CD4-positive, alpha-beta T cell treated with Interleukin-15 for 1 hour (primary cell): ENCODE measurements at regions not wholly inside any gene's neighbourhood (a gene's known extent, or its start where the extent isn't known, plus 50 kb on each side); places are given as distances from the start of the nearest gene placed in this dataset.
"Not testable (repeated sequence)": the region's sequence is repeated elsewhere in the genome, so short reads cannot be mapped to it uniquely, and the experiment has no call there.

Experiments
- DNase-seq: peaks from one replicate; pipeline ENCODE4 v3.0.0-alpha.2; 2020

- no peak for DNase-seq
These were observed 314.1 kb upstream of the SGK1 start for GRCh38 chr6:134632024-134632423.

- no peak for DNase-seq
These were observed 313.5 kb upstream of the SGK1 start for GRCh38 chr6:134631398-134631924.

GRCh38 chr6:134630508-134631121 is 312.7 kb upstream of the SGK1 start:
- peak; percentile 32 for DNase-seq

DNA sequence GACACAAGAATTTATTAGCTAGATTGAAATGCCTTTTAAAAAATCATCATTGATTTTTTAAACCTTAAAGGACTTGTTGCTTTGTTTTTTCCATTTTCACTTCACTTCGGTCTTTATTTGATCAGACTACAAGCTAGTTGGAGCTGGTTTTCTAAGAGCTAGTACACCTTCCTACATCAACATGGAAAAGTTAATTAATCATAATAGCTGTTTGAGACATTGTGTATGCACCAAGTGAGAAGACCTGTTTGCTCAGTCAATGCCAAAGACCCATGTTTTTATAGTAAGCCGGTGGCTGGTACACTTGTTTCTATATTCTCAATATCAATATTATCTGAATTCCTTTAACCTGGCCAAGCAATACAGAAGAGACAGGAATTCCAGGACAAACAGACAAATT is 310.2 kb upstream of the SGK1 start:
- DNase-seq, result no peak

DNA sequence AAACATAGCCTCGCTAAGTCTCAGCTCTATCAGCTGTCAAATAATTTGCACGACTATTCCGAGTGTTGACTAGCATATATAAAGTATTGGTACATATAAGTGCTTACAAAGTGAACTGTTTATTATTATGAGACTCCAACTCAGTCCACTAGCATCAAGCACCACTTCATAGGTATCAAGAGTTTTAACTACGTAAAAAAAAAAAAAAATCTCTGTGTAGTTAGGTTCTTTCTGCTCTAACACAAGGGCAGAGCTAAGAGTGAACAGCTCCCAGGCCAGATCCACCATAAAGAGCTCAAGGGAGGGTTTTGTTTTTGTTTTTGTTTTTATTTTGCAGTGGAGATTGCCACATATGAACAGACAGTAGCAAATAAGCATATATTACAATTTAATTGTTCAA is 309.8 kb upstream of the SGK1 start:
- no peak for DNase-seq

DNA sequence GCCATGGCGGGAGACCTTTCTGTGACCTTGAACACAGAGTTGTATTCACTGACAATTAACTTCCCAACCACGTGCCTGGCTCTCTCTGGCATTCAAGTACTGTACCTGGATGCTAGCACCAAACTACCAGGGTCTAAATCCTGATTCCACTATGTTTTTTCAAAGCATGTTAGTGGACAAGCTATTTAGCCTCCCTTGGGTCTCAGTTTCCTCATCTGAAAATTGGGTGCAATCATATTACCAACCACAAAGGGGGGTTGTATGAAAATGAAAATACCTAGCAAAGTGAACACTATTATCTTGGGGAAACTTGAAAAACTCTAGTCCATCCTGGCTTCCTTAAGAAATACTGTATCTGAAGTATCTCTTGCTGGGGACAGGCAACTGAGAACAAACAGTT is 308.7 kb upstream of the SGK1 start:
- no peak for DNase-seq

DNA sequence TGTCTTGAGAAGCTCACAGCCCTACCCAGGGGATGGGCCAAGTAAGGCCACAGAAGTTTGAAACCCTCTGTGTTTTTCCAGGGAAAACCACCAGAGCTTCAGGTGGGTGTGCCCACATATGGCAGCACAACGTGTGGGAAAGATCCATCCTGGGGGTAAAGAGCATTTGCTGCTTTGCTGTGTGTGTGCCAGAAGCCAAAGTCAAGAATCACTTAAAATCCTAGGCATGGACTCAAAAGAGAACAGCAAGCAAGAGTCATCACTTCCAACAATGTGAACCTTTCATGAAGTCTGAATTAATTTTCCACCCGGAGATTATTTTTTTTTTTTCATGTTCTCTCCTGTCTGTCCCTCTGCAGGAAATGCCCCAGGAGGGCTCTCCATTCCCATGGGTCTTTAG is 308.2 kb upstream of the SGK1 start:
- no peak for DNase-seq

GRCh38 chr6:134624781-134625180 is 306.9 kb upstream of the SGK1 start:
- no peak for DNase-seq

GRCh38 chr6:134623401-134623800 is 305.5 kb upstream of the SGK1 start:
- DNase-seq, result no peak

DNA sequence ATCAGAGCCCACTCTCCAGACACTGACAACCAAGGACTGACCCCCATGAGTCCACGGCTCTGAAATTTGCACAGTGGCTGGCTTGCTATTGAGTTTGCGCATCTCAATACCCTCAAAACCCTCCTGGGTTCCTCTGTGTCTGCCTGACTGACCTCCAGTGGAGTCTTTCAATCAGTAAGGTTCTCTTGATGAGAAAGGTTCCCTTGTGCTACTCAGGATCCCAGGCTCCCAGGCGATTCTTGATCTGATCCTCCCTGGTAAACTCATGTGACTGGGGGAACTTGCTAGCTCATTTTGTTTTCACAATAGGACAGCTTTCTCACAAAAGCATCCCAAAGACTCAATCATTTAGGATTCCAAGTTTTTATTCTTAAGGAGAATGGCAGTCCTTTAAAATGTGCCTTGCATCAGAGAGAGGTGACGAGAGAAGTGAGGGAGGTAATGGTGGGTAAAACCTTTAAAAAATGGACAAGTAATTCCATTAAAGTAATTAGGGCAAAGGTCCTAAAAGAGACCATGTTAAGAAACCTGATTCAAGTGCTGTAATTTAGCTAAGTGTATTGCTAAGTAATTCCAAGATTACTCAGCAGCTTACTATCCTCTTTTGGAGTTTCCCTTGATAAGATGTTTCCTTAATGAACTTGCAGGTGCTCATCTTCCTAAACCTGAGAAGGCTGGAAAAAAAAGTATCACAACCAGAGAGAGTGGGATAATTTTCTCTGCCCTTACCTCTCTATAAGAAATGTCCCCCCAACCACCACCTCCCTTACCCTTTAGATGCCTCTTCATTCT is 304.7 kb upstream of the SGK1 start:
- no peak for DNase-seq

GRCh38 chr6:134621858-134622257 is 303.9 kb upstream of the SGK1 start:
- DNase-seq, result no peak

DNA sequence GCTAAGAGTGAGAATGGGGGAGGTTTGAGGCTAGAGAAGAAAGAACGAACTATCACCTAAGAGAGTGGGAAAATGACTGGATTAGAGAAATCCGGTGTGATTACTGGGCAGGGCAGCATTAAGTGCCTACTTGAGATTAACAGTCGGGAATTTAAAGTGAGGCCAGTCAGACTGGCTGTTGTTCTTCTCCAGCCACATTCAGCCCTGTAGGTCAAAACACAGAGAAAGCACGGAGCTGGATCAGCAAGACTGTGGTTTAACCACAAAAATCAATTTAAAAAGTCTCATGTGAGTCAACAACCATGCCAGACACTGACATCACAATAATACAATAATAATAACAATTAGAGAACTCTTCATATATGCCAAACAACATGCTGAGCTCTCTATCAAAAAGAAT is 301.9 kb upstream of the SGK1 start:
- DNase-seq, result no peak

- DNase-seq, result no peak
These were observed 301.2 kb upstream of the SGK1 start for GRCh38 chr6:134619077-134619476.

- DNase-seq, result no peak
These were observed 296.9 kb upstream of the SGK1 start for GRCh38 chr6:134614606-134615485.

DNA sequence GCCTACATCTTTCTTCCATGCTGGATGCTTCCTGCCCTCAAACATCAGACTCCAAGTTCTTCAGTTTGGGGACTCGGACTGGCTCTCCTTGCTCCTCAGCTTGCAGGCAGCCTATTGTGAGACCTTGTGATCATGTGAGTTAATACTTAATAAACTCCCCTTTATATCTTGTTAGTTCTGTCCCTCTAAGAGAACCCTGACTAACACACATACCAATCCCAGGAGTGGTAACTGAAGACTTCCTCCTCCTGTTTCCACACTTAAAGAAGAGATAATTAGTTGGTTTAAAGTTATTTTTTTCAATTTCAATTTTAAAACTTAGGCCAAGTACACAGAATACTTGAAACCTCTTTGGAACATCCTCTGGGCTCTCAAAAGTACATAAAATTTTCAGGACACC is 294.2 kb upstream of the SGK1 start:
- not testable (repeated sequence) for DNase-seq

- DNase-seq, result no peak
These were observed 292.5 kb upstream of the SGK1 start for GRCh38 chr6:134610411-134610810.

GRCh38 chr6:134609716-134610261 is 291.9 kb upstream of the SGK1 start:
- DNase-seq, result no peak

DNA sequence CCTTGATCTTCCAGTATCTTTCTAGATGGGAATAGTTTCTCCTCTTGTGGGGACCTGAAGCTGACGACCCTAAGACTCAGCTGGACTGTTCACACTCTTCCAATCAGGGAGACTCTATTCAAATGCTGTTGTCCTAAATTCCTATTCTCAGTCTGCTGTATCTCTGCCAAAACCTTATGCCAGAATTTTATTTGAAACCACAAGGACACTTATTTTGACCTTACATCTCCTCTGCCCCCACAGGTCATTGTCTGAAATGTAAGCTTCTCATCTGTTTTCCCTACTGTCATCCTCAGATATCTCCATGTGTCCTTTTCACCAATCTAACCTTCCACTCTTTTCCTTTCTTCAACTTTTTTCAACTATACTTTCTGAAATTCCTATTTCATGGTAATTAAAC is 289.5 kb upstream of the SGK1 start:
- no peak for DNase-seq

- no peak for DNase-seq
These were observed 287.1 kb upstream of the SGK1 start for GRCh38 chr6:134605034-134605433.

DNA sequence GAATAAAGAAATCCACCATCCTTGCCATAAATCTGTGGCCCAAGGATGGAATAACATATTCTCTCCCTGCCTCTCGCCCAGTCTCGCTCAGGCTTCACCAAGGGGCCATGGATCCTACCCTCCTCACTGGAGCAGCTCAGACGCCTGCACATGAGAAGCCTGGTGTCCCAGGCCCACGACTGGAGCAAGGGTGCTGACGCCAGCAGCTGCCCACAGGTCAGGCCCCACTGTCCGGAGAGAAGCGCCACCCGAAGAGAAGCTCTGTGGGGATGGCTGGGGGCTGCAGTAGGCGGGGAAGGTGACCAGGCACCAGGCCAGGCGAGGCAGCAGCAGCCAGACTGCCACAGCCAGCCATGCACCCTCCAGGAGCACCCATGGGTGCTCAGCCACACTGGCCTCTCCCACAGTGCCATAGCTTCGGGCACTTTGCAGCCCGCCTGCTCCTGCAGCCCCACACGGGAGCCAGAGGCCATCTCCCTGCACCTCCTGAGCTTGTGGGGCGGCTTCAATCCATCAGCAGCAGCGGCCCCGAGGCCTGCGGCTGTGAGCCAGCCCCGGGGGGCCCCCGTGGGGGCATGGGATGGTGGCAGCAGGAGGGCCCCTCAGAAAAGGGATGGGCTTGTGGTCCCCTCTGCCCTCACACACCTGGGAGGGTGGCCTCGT is 286.2 kb upstream of the SGK1 start:
- no peak for DNase-seq

DNA sequence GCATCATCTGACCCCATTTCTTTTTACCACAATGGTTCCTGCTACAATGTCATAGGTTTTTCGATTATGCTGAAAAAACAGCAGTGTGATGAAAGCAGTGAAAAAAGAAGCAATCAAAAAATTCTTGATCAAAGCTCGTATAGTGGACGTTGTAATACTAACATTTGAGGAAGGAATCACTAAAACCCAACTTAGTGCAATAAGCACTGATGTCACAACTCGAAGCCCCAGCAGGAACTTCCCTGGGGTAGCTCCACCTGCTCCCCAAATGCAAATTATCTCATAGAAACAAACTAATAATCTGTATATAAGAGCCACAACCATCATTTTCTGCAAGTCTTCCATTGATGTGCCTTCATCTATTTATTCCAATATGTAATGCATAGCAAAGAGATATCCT is 285.6 kb upstream of the SGK1 start:
- no peak for DNase-seq

GRCh38 chr6:134602123-134602522 is 284.2 kb upstream of the SGK1 start:
- no peak for DNase-seq

DNA sequence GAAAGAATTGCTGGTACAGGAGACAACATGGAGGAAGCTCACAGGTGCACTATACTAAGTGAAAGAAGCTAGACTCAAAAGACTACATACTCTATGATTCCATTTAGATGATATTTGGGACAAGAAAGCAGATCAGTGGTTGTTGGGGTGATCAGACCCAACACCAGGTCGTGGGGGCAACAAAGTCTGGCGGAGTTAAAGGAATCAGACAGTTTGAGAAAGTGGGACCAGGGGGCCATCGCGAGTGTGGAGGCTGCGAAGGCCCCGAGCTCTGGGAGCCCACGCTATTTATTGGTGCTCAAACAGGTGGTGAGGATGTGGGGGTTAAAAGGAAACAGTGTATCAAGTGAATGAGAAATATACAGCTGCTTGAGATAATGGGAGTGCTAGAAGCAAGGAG is 282.8 kb upstream of the SGK1 start:
- DNase-seq, result no peak
